A549 (cell line): ENCODE measurements at regions not wholly inside any gene's neighbourhood (a gene's known extent, or its start where the extent isn't known, plus 50 kb on each side); places are given as distances from the start of the nearest gene placed in this dataset.
"Not testable (repeated sequence)": the region's sequence is repeated elsewhere in the genome, so short reads cannot be mapped to it uniquely, and the experiment has no call there.

Experiments
- ATAC-seq, 2 experiments: fragments of 200-7000 bp in 1 of 2; fragments of >200 bp in 1 of 2; cut with Nextera tagmentation in 1 of 2; cut with Tn5 transposase in 1 of 2; 3 replicates each; pipeline versions ENCODE4 v1.8.0 to v1.9.1; 2018 to 2020; ENCODE audit warnings: mild to moderate bottlenecking in 1 of 2, moderate library complexity in 1 of 2
- CTCF ChIA-PET: fragments of 300-600 bp; sonication (Branson Sonifier 250); formaldehyde crosslinking; extraction: SDS; loops from one replicate; lab custom pipeline; 2021; ENCODE audit warnings: antibody characterized with exemption, inconsistent platforms; lab: Yijun Ruan, JAX
- POLR2A ChIA-PET: fragments of 350-600 bp; formaldehyde crosslinking; extraction: SDS; loops from one replicate; lab custom pipeline; 2021; ENCODE audit warnings: antibody characterized with exemption, inconsistent platforms; lab: Yijun Ruan, JAX
- DNase-seq, 2 experiments: peaks; one replicate each; pipeline versions ENCODE4 v3.0.0 to v3.0.0-alpha.2; 2011 to 2016; ENCODE audit warnings: low read depth in 1 of 2, low spot score in 1 of 2
- FAIRE-seq: peaks from 2 replicates; lab custom pipeline; 2011; peaks lifted over from hg19 to GRCh38; lab: Jason Lieb, UNC
- H3K27ac ChIP-seq, 2 experiments: fragments of >200 bp; sonication (Bioruptor Twin); formaldehyde crosslinking; 3 replicates each; pipeline ENCODE4 v1.5.1; 2016 to 2017
- H3K4me1 ChIP-seq: fragments of >200 bp; sonication (Bioruptor Twin); formaldehyde crosslinking; 3 replicates; pipeline ENCODE4 v1.6.1; 2016
- H3K4me2 ChIP-seq: fragments of >200 bp; sonication (Bioruptor Twin); formaldehyde crosslinking; 3 replicates; pipeline ENCODE4 v1.6.1; 2016
- H3K4me3 ChIP-seq: fragments of >200 bp; sonication (Bioruptor Twin); formaldehyde crosslinking; 3 replicates; pipeline ENCODE4 v1.5.1; 2016
- H3K9me3 ChIP-seq: fragments of >200 bp; sonication (Bioruptor Twin); formaldehyde crosslinking; 3 replicates; pipeline ENCODE4 v1.6.1; 2016
- BCL3 ChIP-seq: fragments of >200 bp; sonication (Bioruptor Twin); formaldehyde crosslinking; IDR thresholded peaks from 3 replicates; pipeline ENCODE4 v1.6.1; 2016
- E2F6 ChIP-seq: IDR thresholded peaks from 2 replicates; pipeline ENCODE4 v1.6.1; 2012; ENCODE audit warnings: low read depth, borderline replicate concordance
- EHF ChIP-seq: fragments of 250-450 bp; sonication (Bioruptor Pico); IDR thresholded peaks from 2 replicates; pipeline ENCODE4 v1.5.0; 2020; ENCODE audit warnings: mild to moderate bottlenecking
- FOXS1 ChIP-seq: fragments of 250-450 bp; sonication (Bioruptor Pico); IDR thresholded peaks from 2 replicates; pipeline ENCODE4 v1.5.0; 2020; ENCODE audit warnings: mild to moderate bottlenecking, moderate library complexity
- HMGXB4 ChIP-seq: fragments of 250-450 bp; sonication (Bioruptor Pico); IDR thresholded peaks from 2 replicates; pipeline ENCODE4 v1.5.0; 2021; ENCODE audit warnings: mild to moderate bottlenecking, moderate library complexity, borderline replicate concordance
- KDM5A ChIP-seq: fragments of 200-600 bp; sonication (generic); IDR thresholded peaks from 2 replicates; pipeline ENCODE4 v1.6.1; 2016; ENCODE audit warnings: antibody characterized with exemption, mild to moderate bottlenecking
- MAFK ChIP-seq: fragments of 450-650 bp; IDR thresholded peaks from 2 replicates; pipeline ENCODE4 v1.6.1; 2014; ENCODE audit not compliant: partially characterized antibody
- TP53 ChIP-seq: fragments of 250-450 bp; sonication (Bioruptor Pico); IDR thresholded peaks from 2 replicates; pipeline ENCODE4 v1.5.0; 2021; ENCODE audit warnings: mild to moderate bottlenecking, moderate library complexity
- USF2 ChIP-seq: fragments of 450-650 bp; IDR thresholded peaks from 2 replicates; pipeline ENCODE4 v1.6.1; 2014; ENCODE audit warnings: antibody characterized with exemption
- ZC3H11A ChIP-seq: fragments of 450-650 bp; IDR thresholded peaks from 2 replicates; pipeline ENCODE4 v1.6.1; 2014; ENCODE audit warnings: antibody characterized with exemption, mild to moderate bottlenecking
- WGBS: methylation state at CpG from one replicate; pipeline ENCODE4 v1.1.6; 2017; ENCODE audit errors: missing lambda C conversion rate; 5-methylcytosine and 5-hydroxymethylcytosine counted together

- TF ChIP-seq HMGXB4 (CRISPR knock-in tag): no peak
- TF ChIP-seq EHF (CRISPR knock-in tag): no peak
- TF ChIP-seq KDM5A: no peak
- no peak for TF ChIP-seq USF2
- no peak for TF ChIP-seq ZC3H11A
- TF ChIP-seq MAFK: no peak
Measured at GRCh38 chr7:10484767-10485166, 488.9 kb upstream of the PHF14 start (continued).

GRCh38 chr7:10501206-10501884, 472.3 kb upstream of the PHF14 start:
- DNase-seq, H3K4me3 ChIP-seq, ATAC-seq, H3K27ac ChIP-seq, H3K4me1 ChIP-seq, H3K9me3 ChIP-seq, FAIRE-seq, POLR2A ChIA-PET, H3K4me2 ChIP-seq: not testable (repeated sequence)
- CTCF ChIA-PET: interaction anchor here (0.7 kb wide), 1 partner anchor 143 kb away, joined by 3 read pairs; no protein-coding TSS in a partner anchor
- 11% methylated on average over 6 of the region's 18 CpGs for WGBS

GRCh38 chr7:10507032-10507431, 466.6 kb upstream of the PHF14 start:
- Histone ChIP-seq H3K4me3 (no peak overlapping the region), H3K4me2 (no peak overlapping the region), H3K9me3 (no peaks in the 10 kb centered on the region), H3K4me1 (no peaks in the 10 kb centered on the region), H3K27ac (no peak overlapping the region)
- ChIA-PET CTCF (no interaction called here), POLR2A (no interaction called here)
- no peak for ATAC-seq
- DNase-seq: no peak
- WGBS: 65% methylated on average over 2 of the region's 2 CpGs
- no peak for FAIRE-seq
- TF ChIP-seq EHF (CRISPR knock-in tag): no peak

- ATAC-seq: no peak
- CTCF ChIA-PET: no interaction called here
- POLR2A ChIA-PET: no interaction called here
Measured at GRCh38 chr7:10521306-10521705, 452.4 kb upstream of the PHF14 start.

GRCh38 chr7:10533429-10533828, 440.2 kb upstream of the PHF14 start:
- H3K27ac ChIP-seq, CTCF ChIA-PET, ATAC-seq, DNase-seq, H3K4me1 ChIP-seq, POLR2A ChIA-PET, H3K4me3 ChIP-seq, FAIRE-seq, H3K9me3 ChIP-seq, H3K4me2 ChIP-seq: not testable (repeated sequence)
- 7% methylated on average over 12 of the region's 13 CpGs for WGBS

More at GRCh38 chr7:10521306-10521705, 452.4 kb upstream of the PHF14 start:
- no peaks in the 10 kb centered on the region for H3K4me1 ChIP-seq
- no peak overlapping the region for H3K4me2 ChIP-seq
- no peak overlapping the region for H3K4me3 ChIP-seq
- no peak for DNase-seq
- FAIRE-seq: no peak
- H3K9me3 ChIP-seq: no peaks in the 10 kb centered on the region
- 0% methylated on average over 2 of the region's 2 CpGs for WGBS
- no peak for TF ChIP-seq BCL3
- no peak for TF ChIP-seq E2F6
- TF ChIP-seq FOXS1 (CRISPR knock-in tag): no peak
- no peak for TF ChIP-seq TP53 (CRISPR knock-in tag)
- no peak overlapping the region for H3K27ac ChIP-seq
